Gastroesophageal sphincter (tissue), 4 donors: ENCODE measurements at regions not wholly inside any gene's neighbourhood (a gene's known extent, or its start where the extent isn't known, plus 50 kb on each side); places are given as distances from the start of the nearest gene placed in this dataset.

Experiments used
- ATAC-seq: fragments of 150-250 bp; one replicate; pipeline ENCODE4 v1.9.1; 2016; ENCODE audit warnings: mild to moderate bottlenecking, moderate library complexity
- H3K27ac ChIP-seq, 4 donors: fragments of 200-600 bp; sonication (generic) in 3 of 4; 1 replicate in 3 of 4; 2 replicates in 1 of 4; pipeline ENCODE4 v1.5.1; 2016 to 2019
- H3K27me3 ChIP-seq: fragments of 200-600 bp; sonication (generic); one replicate; pipeline ENCODE4 v1.5.1; 2019
- H3K36me3 ChIP-seq, 2 donors: fragments of 200-600 bp; sonication (generic); one replicate each; pipeline ENCODE4 v1.5.1; 2019; ENCODE audit warnings: control low read depth in 1 of 2
- H3K4me1 ChIP-seq, 3 donors: fragments of 200-600 bp; sonication (generic); 1 replicate in 2 of 3; 2 replicates in 1 of 3; pipeline ENCODE4 v1.5.1; 2016 to 2019; ENCODE audit warnings: control low read depth in 2 of 3
- H3K4me3 ChIP-seq, 2 donors: fragments of 200-600 bp; sonication (generic); one replicate each; pipeline ENCODE4 v1.5.1; 2019; ENCODE audit warnings: mild to moderate bottlenecking in 1 of 2, moderate library complexity in 1 of 2
- H3K9me3 ChIP-seq, 3 donors: fragments of 200-600 bp; sonication (generic); one replicate each; pipeline ENCODE4 v1.5.1; 2017 to 2019; ENCODE audit warnings: control low read depth in 2 of 3
- CTCF ChIP-seq, 4 experiments: fragments of 200-600 bp in 2 of 4; fragments of 450-650 bp in 2 of 4; sonication (generic) in 1 of 4; IDR thresholded peaks; one replicate each; pipeline ENCODE4 v1.5.1; 2017 to 2019; ENCODE audit warnings: antibody characterized with exemption in 4 of 4, mild to moderate bottlenecking in 2 of 4, moderate library complexity in 2 of 4
- EP300 ChIP-seq: sonication (generic); formaldehyde crosslinking; IDR thresholded peaks from one replicate; pipeline ENCODE4 v1.6.1; 2017; ENCODE audit warnings: antibody characterized with exemption, mild to moderate bottlenecking
- POLR2A ChIP-seq, 2 donors: fragments of 450-650 bp; IDR thresholded peaks; one replicate each; pipeline ENCODE4 v1.6.1; 2017; ENCODE audit warnings: antibody characterized with exemption in 2 of 2, mild to moderate bottlenecking in 2 of 2, moderate library complexity in 1 of 2
- POLR2AphosphoS5 ChIP-seq: sonication (generic); formaldehyde crosslinking; IDR thresholded peaks from one replicate; pipeline ENCODE4 v1.6.1; 2017; ENCODE audit warnings: antibody characterized with exemption
- WGBS, 2 donors: methylation state at CpG; one replicate each; pipeline ENCODE4 v1.1.5; 2018; ENCODE audit warnings: low coverage in 1 of 2; 5-methylcytosine and 5-hydroxymethylcytosine counted together

- Histone ChIP-seq H3K36me3 (no peaks in the 10 kb centered on the region), H3K27me3 (no peaks in the 10 kb centered on the region), H3K27ac (no peak overlapping the region), H3K4me3 (no peak overlapping the region), H3K4me1 (no peaks in the 10 kb centered on the region), H3K9me3 (no peaks in the 10 kb centered on the region)
- TF ChIP-seq POLR2A (IDR thresholded peaks at IDR 0.05), result no peak
- TF ChIP-seq POLR2AphosphoS5, result no peak
- TF ChIP-seq CTCF (IDR thresholded peaks at IDR 0.05), result no peak
- no peak for TF ChIP-seq EP300
- no peak for ATAC-seq
- 100% methylated on average over 2 of the region's 3 CpGs; no CpG with 5 or more reads in 1 of the 2 donors for WGBS, 2 donors
Observed at GRCh38 chr3:30084971-30085403, 521.4 kb upstream of the TGFBR2 start.

DNA sequence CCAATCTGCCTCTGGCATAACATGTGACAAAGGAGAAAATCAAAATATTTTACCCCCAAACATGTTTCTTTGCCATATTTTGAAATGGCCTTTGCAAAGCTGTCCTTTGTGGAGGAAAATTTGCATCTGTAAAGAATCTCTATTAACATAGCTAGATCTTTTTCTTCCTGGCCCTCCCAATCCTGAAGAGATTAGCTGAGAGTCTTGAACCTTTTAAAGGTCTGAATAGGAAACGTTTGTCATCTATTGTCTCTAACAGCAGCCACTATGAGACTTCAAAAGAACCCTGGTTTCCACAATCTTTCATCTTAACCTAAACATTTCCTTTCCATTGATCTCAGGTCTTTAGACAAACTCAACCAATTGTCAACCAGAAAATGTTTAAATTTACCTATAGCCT is 520.9 kb upstream of the TGFBR2 start:
- no peak for ATAC-seq
- H3K9me3 ChIP-seq, result no peaks in the 10 kb centered on the region
- no peaks in the 10 kb centered on the region for H3K27me3 ChIP-seq
- no peak overlapping the region for H3K27ac ChIP-seq
- H3K4me3 ChIP-seq, result no peak overlapping the region
- TF ChIP-seq POLR2A (IDR thresholded peaks at IDR 0.05), result no peak
- TF ChIP-seq CTCF (IDR thresholded peaks at IDR 0.05), result no peak
- TF ChIP-seq EP300, result no peak
- no peak for TF ChIP-seq POLR2AphosphoS5
- H3K4me1 ChIP-seq, result no peaks in the 10 kb centered on the region
- WGBS, 2 donors, result 28 to 86% methylated on average over 1 of the region's 1 CpG
- H3K36me3 ChIP-seq, result no peaks in the 10 kb centered on the region

GRCh38 chr3:30091686-30092085 is 514.7 kb upstream of the TGFBR2 start:
- ATAC-seq, result no peak
- H3K4me1 ChIP-seq, result no peaks in the 10 kb centered on the region
- no peak for TF ChIP-seq POLR2AphosphoS5
- no peak for TF ChIP-seq POLR2A (IDR thresholded peaks at IDR 0.05)
- no peak for TF ChIP-seq EP300
- TF ChIP-seq CTCF (IDR thresholded peaks at IDR 0.05), result no peak
- H3K9me3 ChIP-seq, result peaks cover 0 to 10% (median 0%) of the 10 kb centered on the region in 3 donors
- H3K4me3 ChIP-seq, result no peak overlapping the region
- no peak overlapping the region for H3K27ac ChIP-seq
- no peaks in the 10 kb centered on the region for H3K36me3 ChIP-seq
- no peaks in the 10 kb centered on the region for H3K27me3 ChIP-seq

GRCh38 chr3:30097022-30097650 is 509.3 kb upstream of the TGFBR2 start:
- Histone ChIP-seq H3K4me3 (no peak overlapping the region), H3K27ac (no peak overlapping the region), H3K27me3 (no peaks in the 10 kb centered on the region), H3K4me1 (no peaks in the 10 kb centered on the region), H3K9me3 (peaks cover 0 to 12% (median 0%) of the 10 kb centered on the region in 3 donors), H3K36me3 (no peaks in the 10 kb centered on the region)
- WGBS, 2 donors, result 90 to 100% methylated on average over 1 to 2 of the region's 2 CpGs
- no peak for ATAC-seq
- TF ChIP-seq CTCF (IDR thresholded peaks at IDR 0.05) (no peak), POLR2AphosphoS5 (no peak), EP300 (no peak), POLR2A (IDR thresholded peaks at IDR 0.05) (no peak)

GRCh38 chr3:30098243-30098642 is 508.2 kb upstream of the TGFBR2 start:
- no peak for ATAC-seq
- TF ChIP-seq POLR2AphosphoS5, result no peak
- TF ChIP-seq EP300, result no peak
- TF ChIP-seq POLR2A (IDR thresholded peaks at IDR 0.05), result no peak
- no peaks in the 10 kb centered on the region for H3K4me1 ChIP-seq
- no peaks in the 10 kb centered on the region for H3K27me3 ChIP-seq
- H3K4me3 ChIP-seq, result no peak overlapping the region
- no peaks in the 10 kb centered on the region for H3K36me3 ChIP-seq
- peaks cover 0 to 12% (median 0%) of the 10 kb centered on the region in 3 donors for H3K9me3 ChIP-seq
- H3K27ac ChIP-seq, result no peak overlapping the region
